Muscle of leg (tissue), 3 donors: ENCODE measurements at regions not wholly inside any gene's neighbourhood (a gene's known extent, or its start where the extent isn't known, plus 50 kb on each side); places are given as distances from the start of the nearest gene placed in this dataset.

ENCODE experiments used
- DNase-seq: peaks from one replicate; pipeline ENCODE4 v3.0.0; 2013
- H3K27ac ChIP-seq: one replicate; pipeline ENCODE4 v1.5.1; 2013; ENCODE audit warnings: mild to moderate bottlenecking, low read length, control low read depth
- H3K27me3 ChIP-seq: one replicate; pipeline ENCODE4 v1.6.1; 2013; ENCODE audit warnings: low read length; ENCODE audit not compliant: control insufficient read depth, insufficient read depth
- H3K36me3 ChIP-seq: one replicate; pipeline ENCODE4 v1.6.1; 2013; ENCODE audit warnings: low read length; ENCODE audit not compliant: control insufficient read depth, insufficient read depth
- H3K4me1 ChIP-seq: one replicate; pipeline ENCODE4 v1.6.1; 2013; ENCODE audit warnings: low read length; ENCODE audit not compliant: control insufficient read depth, insufficient read depth
- H3K4me3 ChIP-seq: one replicate; pipeline ENCODE4 v1.5.1; 2013; ENCODE audit warnings: low read length, control low read depth
- H3K9me3 ChIP-seq: replicated peaks from 2 replicates; pipeline ENCODE4 v1.6.1; 2013; ENCODE audit warnings: low read depth, low read length; ENCODE audit not compliant: control insufficient read depth
- WGBS: methylation state at CpG from one replicate; pipeline ENCODE4 v1.1.5; 2013; ENCODE audit warnings: missing lambda C conversion rate; ENCODE audit not compliant: insufficient coverage; 5-methylcytosine and 5-hydroxymethylcytosine counted together

- Histone ChIP-seq H3K36me3 (no peaks in the 10 kb centered on the region), H3K27me3 (peaks cover 100% of the 10 kb centered on the region), H3K4me1 (peaks cover 12% of the 10 kb centered on the region), H3K27ac (no peak overlapping the region), H3K9me3 (no peaks in the 10 kb centered on the region), H3K4me3 (no peak overlapping the region)
- no peak for DNase-seq
- WGBS: 5% methylated on average over 33 of the region's 33 CpGs
Observed at GRCh38 chr15:89408372-89409183, 74.0 kb upstream of the POLG start.

- H3K9me3 ChIP-seq: no peaks in the 10 kb centered on the region
- no peak overlapping the region for H3K4me3 ChIP-seq
- H3K4me1 ChIP-seq: peaks cover 12% of the 10 kb centered on the region
- no peak overlapping the region for H3K27ac ChIP-seq
- H3K36me3 ChIP-seq: no peaks in the 10 kb centered on the region
- DNase-seq: no peak
- H3K27me3 ChIP-seq: peaks cover 99% of the 10 kb centered on the region
- WGBS: under 1% methylated on average over 42 of the region's 46 CpGs
Observed at GRCh38 chr15:89406940-89407607, 72.5 kb upstream of the POLG start.

- 2% methylated on average over 37 of the region's 45 CpGs for WGBS
- Histone ChIP-seq H3K4me1 (peaks cover 12% of the 10 kb centered on the region), H3K9me3 (no peaks in the 10 kb centered on the region), H3K27me3 (peaks cover 99% of the 10 kb centered on the region), H3K36me3 (no peaks in the 10 kb centered on the region), H3K27ac (no peak overlapping the region), H3K4me3 (no peak overlapping the region)
- DNase-seq: no peak
Observed at GRCh38 chr15:89406218-89406939, 71.8 kb upstream of the POLG start.

- Histone ChIP-seq H3K27ac (no peak overlapping the region), H3K4me1 (peaks cover 16% of the 10 kb centered on the region), H3K4me3 (no peak overlapping the region), H3K27me3 (peaks cover 99% of the 10 kb centered on the region), H3K9me3 (no peaks in the 10 kb centered on the region), H3K36me3 (no peaks in the 10 kb centered on the region)
- DNase-seq: no peak
- WGBS: 17% methylated on average over 8 of the region's 9 CpGs
Observed at GRCh38 chr15:89405494-89405893, 70.9 kb upstream of the POLG start.

GRCh38 chr15:89404023-89404422, 69.4 kb upstream of the POLG start:
- Histone ChIP-seq H3K27me3 (peaks cover 99% of the 10 kb centered on the region), H3K36me3 (no peaks in the 10 kb centered on the region)

GRCh38 chr15:89402518-89402805, 67.8 kb upstream of the POLG start:
- peaks cover 18% of the 10 kb centered on the region for H3K4me1 ChIP-seq
- H3K27ac ChIP-seq: no peak overlapping the region
- DNase-seq: no peak
- peaks cover 99% of the 10 kb centered on the region for H3K27me3 ChIP-seq
- H3K36me3 ChIP-seq: no peaks in the 10 kb centered on the region
- no CpG with 5 or more reads among the region's 1 CpG for WGBS
- H3K4me3 ChIP-seq: no peak overlapping the region
- no peaks in the 10 kb centered on the region for H3K9me3 ChIP-seq

More at GRCh38 chr15:89404023-89404422, 69.4 kb upstream of the POLG start:
- DNase-seq: no peak
- WGBS: 11% methylated on average over 2 of the region's 3 CpGs
- Histone ChIP-seq H3K27ac (no peak overlapping the region), H3K4me1 (peaks cover 27% of the 10 kb centered on the region), H3K4me3 (no peak overlapping the region), H3K9me3 (no peaks in the 10 kb centered on the region)

GRCh38 chr15:89401631-89402517, 67.2 kb upstream of the POLG start:
- Histone ChIP-seq H3K9me3 (no peaks in the 10 kb centered on the region), H3K4me3 (no peak overlapping the region), H3K36me3 (no peaks in the 10 kb centered on the region), H3K27ac (no peak overlapping the region), H3K4me1 (peaks cover 18% of the 10 kb centered on the region), H3K27me3 (peaks cover 99% of the 10 kb centered on the region)
- WGBS: 18% methylated on average over 3 of the region's 12 CpGs
- DNase-seq: no peak

GRCh38 chr15:89400782-89401545, 66.3 kb upstream of the POLG start:
- no peak for DNase-seq
- no peaks in the 10 kb centered on the region for H3K9me3 ChIP-seq
- H3K4me3 ChIP-seq: no peak overlapping the region
- no peak overlapping the region for H3K27ac ChIP-seq
- no peaks in the 10 kb centered on the region for H3K36me3 ChIP-seq
- H3K4me1 ChIP-seq: peaks cover 18% of the 10 kb centered on the region
- H3K27me3 ChIP-seq: peaks cover 94% of the 10 kb centered on the region
- WGBS: 15% methylated on average over 5 of the region's 7 CpGs

GRCh38 chr15:89400116-89400781, 65.6 kb upstream of the POLG start:
- no peaks in the 10 kb centered on the region for H3K36me3 ChIP-seq
- H3K27ac ChIP-seq: no peak overlapping the region
- DNase-seq: peak; percentile 17
- H3K4me1 ChIP-seq: peaks cover 18% of the 10 kb centered on the region
- H3K4me3 ChIP-seq: peak overlapping the region; percentile 38
- H3K27me3 ChIP-seq: peaks cover 94% of the 10 kb centered on the region
- H3K9me3 ChIP-seq: no peaks in the 10 kb centered on the region
- 0% methylated on average over 7 of the region's 55 CpGs for WGBS
